Endothelial cell (in vitro differentiated cells): ENCODE measurements at regions not wholly inside any gene's neighbourhood (a gene's known extent, or its start where the extent isn't known, plus 50 kb on each side); places are given as distances from the start of the nearest gene placed in this dataset.

Source experiments
- DNase-seq: peaks from one replicate; pipeline ENCODE4 v3.0.0; 2021; ENCODE audit warnings: low spot score
- H3K27ac Mint-ChIP-seq: one replicate; pipeline ENCODE4 v1.8.0; 2021; ENCODE audit warnings: mixed read lengths, inconsistent platforms; ENCODE audit not compliant: unreplicated experiment
- H3K27me3 Mint-ChIP-seq: one replicate; pipeline ENCODE4 v1.8.0; 2021; ENCODE audit warnings: mild to moderate bottlenecking, moderate library complexity, mixed read lengths, inconsistent platforms; ENCODE audit not compliant: unreplicated experiment
- H3K36me3 Mint-ChIP-seq: one replicate; pipeline ENCODE4 v1.8.0; 2021; ENCODE audit warnings: mild to moderate bottlenecking, low read depth, mixed read lengths, inconsistent platforms; ENCODE audit not compliant: unreplicated experiment
- H3K4me1 Mint-ChIP-seq: one replicate; pipeline ENCODE4 v1.8.0; 2021; ENCODE audit warnings: mild to moderate bottlenecking, mixed read lengths, inconsistent platforms; ENCODE audit not compliant: unreplicated experiment
- H3K4me3 Mint-ChIP-seq: one replicate; pipeline ENCODE4 v1.8.0; 2021; ENCODE audit warnings: mild to moderate bottlenecking, mixed read lengths, inconsistent platforms; ENCODE audit not compliant: unreplicated experiment
- H3K9me3 Mint-ChIP-seq: one replicate; pipeline ENCODE4 v1.8.0; 2021; ENCODE audit warnings: mixed read lengths, inconsistent platforms; ENCODE audit not compliant: unreplicated experiment
- CTCF ChIP-seq: fragments of 200-600 bp; sonication (generic); IDR thresholded peaks from one replicate; pipeline ENCODE4 v1.5.0; 2021; ENCODE audit warnings: antibody characterized with exemption; ENCODE audit not compliant: unreplicated experiment

GRCh38 chr1:218558271-218558810 is 213.2 kb downstream of the TGFB2 start:
- no peak for TF ChIP-seq CTCF
- H3K4me1 Mint-ChIP-seq, result no peaks in the 10 kb centered on the region
- no peak overlapping the region for H3K4me3 Mint-ChIP-seq
- H3K27me3 Mint-ChIP-seq, result no peaks in the 10 kb centered on the region
- no peaks in the 10 kb centered on the region for H3K36me3 Mint-ChIP-seq
- no peaks in the 10 kb centered on the region for H3K9me3 Mint-ChIP-seq
- no peak for DNase-seq
- no peak overlapping the region for H3K27ac Mint-ChIP-seq

- no peaks in the 10 kb centered on the region for H3K27me3 Mint-ChIP-seq
- no peak overlapping the region for H3K4me3 Mint-ChIP-seq
- H3K4me1 Mint-ChIP-seq, result no peaks in the 10 kb centered on the region
- H3K36me3 Mint-ChIP-seq, result no peaks in the 10 kb centered on the region
- TF ChIP-seq CTCF, result no peak
- no peaks in the 10 kb centered on the region for H3K9me3 Mint-ChIP-seq
- no peak overlapping the region for H3K27ac Mint-ChIP-seq
- no peak for DNase-seq
Measured at GRCh38 chr1:218565377-218565776, 220.2 kb downstream of the TGFB2 start.

- no peak overlapping the region for H3K27ac Mint-ChIP-seq
- DNase-seq, result no peak
- H3K4me3 Mint-ChIP-seq, result no peak overlapping the region
Measured at GRCh38 chr1:218568962-218569550, 223.9 kb downstream of the TGFB2 start.

DNA sequence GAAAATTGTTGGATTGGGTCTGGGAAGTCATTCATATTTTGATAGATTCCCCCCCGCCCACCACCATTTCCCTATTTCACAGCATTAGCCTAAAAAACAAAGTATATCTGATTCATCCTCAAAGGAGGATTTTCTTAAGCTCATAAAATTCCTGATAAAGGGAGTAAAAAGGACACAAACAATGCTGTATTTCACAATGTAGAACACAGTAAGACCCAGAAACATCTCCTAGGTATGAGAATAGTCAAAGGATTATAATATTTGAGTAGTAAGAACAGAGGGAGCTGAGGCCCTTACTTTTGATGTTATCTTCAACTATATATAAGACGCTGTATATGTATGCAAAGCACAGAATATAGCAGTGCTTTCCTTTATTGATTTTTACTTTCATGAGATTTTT is 225.3 kb downstream of the TGFB2 start:
- no peaks in the 10 kb centered on the region for H3K36me3 Mint-ChIP-seq
- H3K27me3 Mint-ChIP-seq, result no peaks in the 10 kb centered on the region
- H3K4me3 Mint-ChIP-seq, result no peak overlapping the region

More at GRCh38 chr1:218568962-218569550, 223.9 kb downstream of the TGFB2 start:
- no peaks in the 10 kb centered on the region for H3K36me3 Mint-ChIP-seq
- no peaks in the 10 kb centered on the region for H3K4me1 Mint-ChIP-seq
- H3K27me3 Mint-ChIP-seq, result no peaks in the 10 kb centered on the region
- no peak for TF ChIP-seq CTCF
- H3K9me3 Mint-ChIP-seq, result no peaks in the 10 kb centered on the region

More for the DNA sequence above, 225.3 kb downstream of the TGFB2 start:
- TF ChIP-seq CTCF, result no peak
- Mint-ChIP-seq H3K9me3 (no peaks in the 10 kb centered on the region), H3K27ac (no peak overlapping the region), H3K4me1 (no peaks in the 10 kb centered on the region)
- DNase-seq, result no peak
